MG63 (cell line): ENCODE measurements at regions not wholly inside any gene's neighbourhood (a gene's known extent, or its start where the extent isn't known, plus 50 kb on each side); places are given as distances from the start of the nearest gene placed in this dataset.
"Not testable (repeated sequence)": the region's sequence is repeated elsewhere in the genome, so short reads cannot be mapped to it uniquely, and the experiment has no call there.

Source experiments
- DNase-seq: peaks from one replicate; pipeline ENCODE4 v3.0.0-alpha.2; 2020
- H3K27me3 ChIP-seq: fragments of 250-450 bp; sonication (Bioruptor Pico); 2 replicates; pipeline ENCODE4 v1.5.1; 2020; ENCODE audit warnings: mild to moderate bottlenecking, moderate library complexity
- H3K36me3 ChIP-seq: fragments of 250-450 bp; sonication (Bioruptor Pico); 2 replicates; pipeline ENCODE4 v1.5.1; 2020; ENCODE audit warnings: mild to moderate bottlenecking, moderate library complexity
- H3K4me3 ChIP-seq: fragments of 250-450 bp; sonication (Bioruptor Pico); 2 replicates; pipeline ENCODE4 v1.5.1; 2020; ENCODE audit warnings: mild to moderate bottlenecking, moderate library complexity
- H3K9me3 ChIP-seq: fragments of 250-450 bp; sonication (Bioruptor Pico); 2 replicates; pipeline ENCODE4 v1.5.1; 2020; ENCODE audit warnings: mild to moderate bottlenecking, moderate library complexity

- no peaks in the 10 kb centered on the region; the same call in 1 of the 2 replicates for H3K27me3 ChIP-seq
- no peak for DNase-seq
- H3K36me3 ChIP-seq, result no peaks in the 10 kb centered on the region
- H3K9me3 ChIP-seq, result no peaks in the 10 kb centered on the region
- no peak overlapping the region for H3K4me3 ChIP-seq
Measured at GRCh38 chr16:17944345-17944744, 392.2 kb downstream of the NPIPA8 start.

GRCh38 chr16:17942067-17942466, 394.5 kb downstream of the NPIPA8 start:
- H3K4me3 ChIP-seq, result no peak overlapping the region
- no peak for DNase-seq
- no peaks in the 10 kb centered on the region for H3K36me3 ChIP-seq

GRCh38 chr16:17940584-17941364, 395.8 kb downstream of the NPIPA8 start:
- DNase-seq, result no peak
- Histone ChIP-seq H3K9me3 (no peaks in the 10 kb centered on the region), H3K4me3 (no peak overlapping the region), H3K36me3 (no peaks in the 10 kb centered on the region), H3K27me3 (no peaks in the 10 kb centered on the region; the same call in 1 of the 2 replicates)

More at GRCh38 chr16:17942067-17942466, 394.5 kb downstream of the NPIPA8 start:
- no peaks in the 10 kb centered on the region; the same call in 1 of the 2 replicates for H3K27me3 ChIP-seq
- no peaks in the 10 kb centered on the region for H3K9me3 ChIP-seq

- H3K27me3 ChIP-seq, result no peaks in the 10 kb centered on the region; the same call in 1 of the 2 replicates
- no peaks in the 10 kb centered on the region for H3K9me3 ChIP-seq
- no peak overlapping the region for H3K4me3 ChIP-seq
Measured at GRCh38 chr16:17939723-17940122, 396.8 kb downstream of the NPIPA8 start.

GRCh38 chr16:17939122-17939536, 397.4 kb downstream of the NPIPA8 start:
- Histone ChIP-seq H3K9me3 (no peaks in the 10 kb centered on the region), H3K4me3 (no peak overlapping the region), H3K27me3 (no peaks in the 10 kb centered on the region; the same call in 1 of the 2 replicates), H3K36me3 (no peaks in the 10 kb centered on the region)
- no peak for DNase-seq

More at GRCh38 chr16:17939723-17940122, 396.8 kb downstream of the NPIPA8 start:
- H3K36me3 ChIP-seq, result no peaks in the 10 kb centered on the region
- no peak for DNase-seq

GRCh38 chr16:17938546-17938945, 398.0 kb downstream of the NPIPA8 start:
- H3K4me3 ChIP-seq, result no peak overlapping the region
- no peak for DNase-seq
- no peaks in the 10 kb centered on the region for H3K9me3 ChIP-seq
- H3K27me3 ChIP-seq, result no peaks in the 10 kb centered on the region; the same call in 1 of the 2 replicates
- H3K36me3 ChIP-seq, result no peaks in the 10 kb centered on the region

DNA sequence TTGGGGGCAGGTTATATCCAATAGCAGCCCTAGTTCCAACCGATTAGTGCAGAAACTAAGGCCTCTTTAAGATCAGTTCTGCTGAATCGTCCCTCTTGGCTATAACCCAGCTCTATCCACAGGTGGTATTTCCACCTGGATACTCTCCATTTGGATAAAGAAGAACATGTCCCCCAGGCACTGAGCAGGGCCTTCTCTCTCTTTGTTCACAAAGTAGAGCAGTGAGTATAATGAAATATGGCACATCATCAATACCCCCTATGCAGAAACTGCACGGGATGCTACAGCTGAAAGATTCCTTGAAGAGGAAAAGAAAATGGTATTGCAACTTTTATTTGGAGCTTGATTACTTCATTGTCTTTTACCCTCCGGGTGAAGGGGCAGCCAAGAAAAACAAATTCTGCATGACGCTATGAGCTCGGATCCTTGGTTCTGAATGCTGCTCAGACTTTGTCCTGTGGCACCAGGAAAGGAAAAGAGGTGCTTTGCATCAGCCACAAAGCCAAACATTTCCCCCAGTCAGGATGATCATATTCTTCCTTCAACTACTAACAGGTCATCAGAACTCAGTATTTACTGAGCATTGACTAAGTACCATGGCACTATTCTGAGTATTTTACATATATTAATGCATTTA, 399.7 kb downstream of the NPIPA8 start:
- DNase-seq, result no peak
- Histone ChIP-seq H3K27me3 (no peaks in the 10 kb centered on the region), H3K4me3 (no peak overlapping the region), H3K9me3 (no peaks in the 10 kb centered on the region), H3K36me3 (no peaks in the 10 kb centered on the region)

GRCh38 chr16:17930280-17930679, 406.3 kb downstream of the NPIPA8 start:
- H3K36me3 ChIP-seq, result no peaks in the 10 kb centered on the region
- no peak overlapping the region for H3K4me3 ChIP-seq
- no peaks in the 10 kb centered on the region for H3K9me3 ChIP-seq
- no peaks in the 10 kb centered on the region; the same call in 1 of the 2 replicates for H3K27me3 ChIP-seq
- DNase-seq, result no peak

- no peaks in the 10 kb centered on the region; the same call in 1 of the 2 replicates for H3K27me3 ChIP-seq
- DNase-seq, result no peak
- H3K4me3 ChIP-seq, result no peak overlapping the region
- H3K36me3 ChIP-seq, result no peaks in the 10 kb centered on the region
- H3K9me3 ChIP-seq, result no peaks in the 10 kb centered on the region
Measured at GRCh38 chr16:17926866-17927399, 409.6 kb downstream of the NPIPA8 start.

DNA sequence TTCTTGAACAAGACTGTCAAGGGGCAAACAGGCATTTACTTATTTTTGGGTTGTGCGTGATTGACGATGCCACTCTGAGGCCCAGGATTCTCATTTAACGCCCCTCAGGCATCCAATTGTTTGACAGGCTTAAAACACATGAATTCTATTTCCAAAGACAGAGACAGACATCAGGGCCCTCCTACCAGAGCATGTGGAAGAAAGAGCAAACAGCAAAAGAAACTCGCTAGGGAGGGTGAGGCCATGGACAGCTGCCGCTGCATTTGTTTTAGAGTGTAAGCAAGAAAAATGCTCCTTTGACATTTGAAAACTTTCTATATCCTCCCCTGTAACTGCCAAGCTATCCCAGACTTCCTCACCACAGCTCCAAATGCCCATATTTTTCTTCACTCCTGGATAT, 410.1 kb downstream of the NPIPA8 start:
- Histone ChIP-seq H3K36me3 (no peaks in the 10 kb centered on the region), H3K9me3 (no peaks in the 10 kb centered on the region), H3K27me3 (no peaks in the 10 kb centered on the region; the same call in 1 of the 2 replicates), H3K4me3 (no peak overlapping the region)
- no peak for DNase-seq

GRCh38 chr16:17925761-17926160, 410.8 kb downstream of the NPIPA8 start:
- no peaks in the 10 kb centered on the region for H3K9me3 ChIP-seq
- no peak for DNase-seq
- no peaks in the 10 kb centered on the region for H3K36me3 ChIP-seq
- H3K4me3 ChIP-seq, result no peak overlapping the region
- H3K27me3 ChIP-seq, result no peaks in the 10 kb centered on the region; the same call in 1 of the 2 replicates

DNA sequence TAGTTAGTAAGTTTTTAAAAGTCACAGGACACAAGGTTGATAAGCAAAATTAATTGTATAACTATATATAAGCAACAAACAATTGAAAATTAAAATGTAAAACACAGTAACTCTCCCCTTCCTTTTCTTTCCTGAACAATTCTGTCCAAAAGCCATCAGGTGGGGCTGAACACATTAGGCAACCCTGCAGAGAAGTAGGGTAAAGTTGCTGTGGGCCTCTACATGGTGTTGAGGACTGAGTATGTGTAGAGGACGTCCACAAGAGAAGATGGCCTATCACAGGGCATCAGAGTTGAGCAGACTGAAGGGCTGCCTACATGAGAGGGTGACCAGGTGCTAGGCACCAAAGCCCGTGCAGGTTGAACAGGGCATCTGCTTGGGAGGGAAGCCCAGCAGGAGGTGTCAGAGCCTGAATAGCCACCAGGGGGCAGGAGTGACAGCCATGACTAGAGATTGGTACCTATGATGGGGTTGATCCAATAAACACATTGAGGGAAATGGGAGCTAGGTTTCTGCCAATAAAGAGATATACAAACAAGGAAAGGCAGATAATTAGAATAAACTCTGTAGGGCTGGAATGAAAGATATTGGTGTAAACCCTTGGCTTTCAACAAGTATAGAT, 415.1 kb downstream of the NPIPA8 start:
- 0 out of 2 replicates have a peak, but pooled peaks cover 2% of the 10 kb centered on the region for H3K9me3 ChIP-seq
- H3K36me3 ChIP-seq, result no peaks in the 10 kb centered on the region
- no peaks in the 10 kb centered on the region for H3K27me3 ChIP-seq
- no peak overlapping the region for H3K4me3 ChIP-seq
- DNase-seq, result peak; percentile 4

DNA sequence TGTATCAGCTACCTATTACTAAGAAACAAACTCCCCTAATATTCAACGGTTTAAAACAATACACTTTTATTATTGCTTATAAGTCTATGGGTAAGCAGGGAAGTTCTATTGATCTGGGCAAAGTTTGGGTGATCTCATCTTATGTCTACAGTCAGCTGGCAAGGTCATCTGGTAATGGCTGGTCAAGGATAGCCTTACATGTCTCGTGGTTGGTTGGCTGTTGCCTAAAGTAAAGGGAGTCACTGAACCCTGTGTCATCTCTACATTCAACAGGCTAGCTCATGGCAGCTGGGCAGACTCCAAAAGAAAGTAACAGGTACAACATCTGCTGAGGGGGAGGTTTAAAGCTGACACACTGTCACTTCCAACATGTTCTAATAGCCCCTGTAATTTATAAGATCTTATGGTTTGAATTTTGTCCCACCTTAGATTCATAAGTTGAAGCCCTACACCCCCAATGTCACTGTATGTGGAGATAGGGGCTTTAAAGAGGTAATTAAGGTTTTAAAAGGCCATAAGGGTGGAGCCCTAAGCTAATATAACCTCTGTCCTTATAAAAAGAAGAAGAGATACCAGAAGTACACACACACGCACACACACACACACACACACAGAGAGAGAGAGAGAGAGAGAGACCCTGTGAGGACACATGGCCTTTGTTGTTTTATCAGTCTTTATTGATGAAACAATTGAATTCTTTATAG, 419.1 kb downstream of the NPIPA8 start:
- no peak for DNase-seq
- Histone ChIP-seq H3K27me3 (peaks cover 4% of the 10 kb centered on the region; the same call in 1 of the 2 replicates), H3K9me3 (peaks cover 7% of the 10 kb centered on the region), H3K4me3 (no peak overlapping the region), H3K36me3 (no peaks in the 10 kb centered on the region)

DNA sequence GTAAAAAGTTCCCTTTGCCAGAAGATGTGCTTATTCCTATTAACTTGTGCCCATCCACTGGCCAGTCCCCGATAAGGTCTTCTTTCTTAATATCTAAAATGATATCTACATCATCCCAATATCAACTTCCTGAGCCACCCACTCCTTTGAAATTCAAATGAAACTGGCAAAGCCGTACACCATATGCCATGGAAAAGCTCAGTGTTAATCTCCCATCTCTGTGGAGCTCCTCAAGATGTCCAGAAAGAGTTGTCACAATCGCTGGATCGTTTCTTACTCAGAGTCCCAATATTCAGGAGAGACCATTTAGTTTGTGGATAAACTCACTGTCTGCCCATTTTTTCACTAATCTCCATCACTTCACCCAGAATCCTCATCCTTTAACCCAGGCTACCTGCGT, 420.7 kb downstream of the NPIPA8 start:
- H3K9me3 ChIP-seq, result peaks cover 7% of the 10 kb centered on the region
- no peaks in the 10 kb centered on the region for H3K36me3 ChIP-seq
- peaks cover 4% of the 10 kb centered on the region; the same call in 1 of the 2 replicates for H3K27me3 ChIP-seq
- no peak overlapping the region for H3K4me3 ChIP-seq
- DNase-seq, result no peak

- Histone ChIP-seq H3K36me3 (no peaks in the 10 kb centered on the region), H3K9me3 (peaks cover 6% of the 10 kb centered on the region), H3K4me3 (no peak overlapping the region), H3K27me3 (peaks cover 4% of the 10 kb centered on the region; the same call in 1 of the 2 replicates)
- no peak for DNase-seq
Measured at GRCh38 chr16:17914168-17914567, 422.4 kb downstream of the NPIPA8 start.

DNA sequence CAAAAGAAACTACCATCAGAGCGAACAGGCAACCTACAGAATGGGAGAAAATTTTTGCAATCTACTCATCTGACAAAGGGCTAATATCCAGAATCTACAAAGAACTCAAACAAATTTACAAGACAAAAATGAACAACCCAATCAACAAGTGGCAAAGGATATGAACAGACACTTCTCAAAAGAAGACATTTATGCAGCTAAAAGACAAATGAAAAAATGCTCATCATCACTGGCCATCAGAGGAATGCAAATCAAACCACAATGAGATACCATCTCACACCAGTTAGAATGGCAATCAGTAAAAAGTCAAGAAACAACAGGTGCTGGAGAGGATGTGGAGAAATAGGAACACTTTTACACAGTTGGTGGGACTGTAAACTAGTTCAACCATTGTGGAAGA, 425.0 kb downstream of the NPIPA8 start:
- H3K4me3 ChIP-seq, H3K27me3 ChIP-seq, DNase-seq, H3K36me3 ChIP-seq, H3K9me3 ChIP-seq: not testable (repeated sequence)
